ENCODE measurements at regions not wholly inside any gene's neighbourhood (a gene's known extent, or its start where the extent isn't known, plus 50 kb on each side); places are given as distances from the start of the nearest gene placed in this dataset.

GRCh38 chr2:163471947-163472346 is 263.9 kb downstream of the FIGN start:
- Histone ChIP-seq H3K9me3 (no peaks in the 10 kb centered on the region), H3K4me3 (no peak overlapping the region), H3K27ac (no peak overlapping the region), H3K36me3 (no peaks in the 10 kb centered on the region), H3K4me1 (no peaks in the 10 kb centered on the region), H3K27me3 (no peaks in the 10 kb centered on the region)
- ATAC-seq (ENCODE audit: low FRiP score in 2 of 2), result no peak
- WGBS, 2 donors, result 10 to 35% methylated on average over 1 of the region's 1 CpG
- no peak for DNase-seq
- TF ChIP-seq POLR2A (IDR thresholded peaks at IDR 0.05) (no peak), POLR2AphosphoS5 (IDR thresholded peaks at IDR 0.05) (no peak), EP300 (IDR thresholded peaks at IDR 0.05) (no peak), CTCF (IDR thresholded peaks at IDR 0.05) (no peak)

- Histone ChIP-seq H3K27ac (no peak overlapping the region), H3K36me3 (no peaks in the 10 kb centered on the region), H3K9me3 (no peaks in the 10 kb centered on the region), H3K27me3 (no peaks in the 10 kb centered on the region), H3K4me1 (no peaks in the 10 kb centered on the region), H3K4me3 (no peak overlapping the region)
- no peak for TF ChIP-seq POLR2A (IDR thresholded peaks at IDR 0.05)
- TF ChIP-seq CTCF (IDR thresholded peaks at IDR 0.05), result no peak
- no peak for TF ChIP-seq EP300 (IDR thresholded peaks at IDR 0.05)
- no peak for TF ChIP-seq POLR2AphosphoS5 (IDR thresholded peaks at IDR 0.05)
- no peak for ATAC-seq (ENCODE audit: low FRiP score in 2 of 2)
- no peak for DNase-seq
- WGBS, 2 donors, result 14 to 33% methylated on average over 3 of the region's 3 CpGs
These were observed 266.2 kb downstream of the FIGN start for GRCh38 chr2:163469561-163469962.

- Histone ChIP-seq H3K27ac (no peak overlapping the region), H3K9me3 (no peaks in the 10 kb centered on the region), H3K4me1 (no peaks in the 10 kb centered on the region), H3K36me3 (no peaks in the 10 kb centered on the region), H3K27me3 (no peaks in the 10 kb centered on the region), H3K4me3 (no peak overlapping the region)
- ATAC-seq (ENCODE audit: low FRiP score in 2 of 2), result no peak
- WGBS, 2 donors, result 95 to 96% methylated on average over 10 of the region's 10 CpGs
- peak in 1 of 2 donors; percentile 30 for DNase-seq
- TF ChIP-seq POLR2AphosphoS5 (IDR thresholded peaks at IDR 0.05), result no peak
- no peak for TF ChIP-seq POLR2A (IDR thresholded peaks at IDR 0.05)
These were observed 268.6 kb downstream of the FIGN start for GRCh38 chr2:163467251-163467630.

GRCh38 chr2:163466331-163467250 is 269.2 kb downstream of the FIGN start:
- Histone ChIP-seq H3K27ac (no peak overlapping the region), H3K4me1 (no peaks in the 10 kb centered on the region), H3K4me3 (no peak overlapping the region), H3K9me3 (no peaks in the 10 kb centered on the region), H3K36me3 (no peaks in the 10 kb centered on the region), H3K27me3 (no peaks in the 10 kb centered on the region)
- ATAC-seq (ENCODE audit: low FRiP score in 2 of 2) (no peak), DNase-seq (no peak)
- TF ChIP-seq CTCF (IDR thresholded peaks at IDR 0.05) (no peak), POLR2AphosphoS5 (IDR thresholded peaks at IDR 0.05) (no peak), POLR2A (IDR thresholded peaks at IDR 0.05) (no peak), EP300 (IDR thresholded peaks at IDR 0.05) (no peak)
- 69 to 70% methylated on average over 11 of the region's 11 CpGs for WGBS, 2 donors

GRCh38 chr2:163465440-163465839 is 270.4 kb downstream of the FIGN start:
- no peaks in the 10 kb centered on the region for H3K4me1 ChIP-seq
- TF ChIP-seq EP300 (IDR thresholded peaks at IDR 0.05), result no peak
- no peak for TF ChIP-seq POLR2AphosphoS5 (IDR thresholded peaks at IDR 0.05)
- no peak for TF ChIP-seq POLR2A (IDR thresholded peaks at IDR 0.05)
- TF ChIP-seq CTCF (IDR thresholded peaks at IDR 0.05), result no peak
- no peak for DNase-seq
- 30 to 50% methylated on average over 2 of the region's 2 CpGs for WGBS, 2 donors
- ATAC-seq (ENCODE audit: low FRiP score in 2 of 2), result no peak
- no peaks in the 10 kb centered on the region for H3K36me3 ChIP-seq
- H3K27ac ChIP-seq, result no peak overlapping the region
- no peak overlapping the region for H3K4me3 ChIP-seq
- H3K27me3 ChIP-seq, result no peaks in the 10 kb centered on the region
- H3K9me3 ChIP-seq, result no peaks in the 10 kb centered on the region
